GM10248 (cell line): ENCODE measurements at regions not wholly inside any gene's neighbourhood (a gene's known extent, or its start where the extent isn't known, plus 50 kb on each side); places are given as distances from the start of the nearest gene placed in this dataset.

ENCODE experiments used
- CTCF ChIA-PET: fragments of 300-600 bp; sonication (Branson Sonifier 250); formaldehyde crosslinking; extraction: SDS; loops from one replicate; lab custom pipeline; 2021; ENCODE audit warnings: antibody characterized with exemption; lab: Yijun Ruan, JAX
- POLR2A ChIA-PET: fragments of 350-650 bp; sonication (Branson Sonifier 250); formaldehyde crosslinking; extraction: SDS; loops from one replicate; lab custom pipeline; 2020; ENCODE audit warnings: antibody characterized with exemption; lab: Yijun Ruan, JAX
- DNase-seq: peaks from one replicate; pipeline ENCODE4 v3.0.0; 2012; ENCODE audit errors: extremely low spot score
- CTCF ChIP-seq: IDR thresholded peaks from 2 replicates; pipeline ENCODE4 v1.5.1; 2012; ENCODE audit warnings: mild to moderate bottlenecking, low read depth; ENCODE audit errors: extremely low read depth, missing control alignments, control extremely low read depth

GRCh38 chr10:121108051-121108450, 256.9 kb downstream of the WDR11 start:
- no peak for DNase-seq
- no peak for TF ChIP-seq CTCF
- CTCF ChIA-PET: no interaction called here
- POLR2A ChIA-PET: no interaction called here

GRCh38 chr10:121110369-121110768, 259.2 kb downstream of the WDR11 start:
- ChIA-PET CTCF (interaction anchor here (1.2 kb wide), 1 partner anchor 15 kb away, joined by 3 read pairs; no protein-coding TSS in a partner anchor), POLR2A (no interaction called here)
- TF ChIP-seq CTCF: no peak
- DNase-seq: no peak

- TF ChIP-seq CTCF: no peak
- CTCF ChIA-PET: no interaction called here
- no peak for DNase-seq
- POLR2A ChIA-PET: no interaction called here
Observed at GRCh38 chr10:121112136-121112535, 261.0 kb downstream of the WDR11 start.

- POLR2A ChIA-PET: no interaction called here
- CTCF ChIA-PET: no interaction called here
- DNase-seq: no peak
- no peak for TF ChIP-seq CTCF
Observed at GRCh38 chr10:121112579-121113384, 261.6 kb downstream of the WDR11 start.

- CTCF ChIA-PET: interaction anchor here (1.3 kb wide), 1 partner anchor 14 kb away, joined by 4 read pairs; no protein-coding TSS in a partner anchor
- no peak for DNase-seq
- TF ChIP-seq CTCF: no peak
- POLR2A ChIA-PET: no interaction called here
Observed at GRCh38 chr10:121113385-121113696, 262.2 kb downstream of the WDR11 start.

- TF ChIP-seq CTCF: no peak
- no peak for DNase-seq
- ChIA-PET CTCF (interaction anchor here (1.3 to 1.6 kb wide), 3 partner anchors 10 to 24 kb away, joined by 3 to 6 read pairs (median 4); no protein-coding TSS in a partner anchor), POLR2A (no interaction called here)
Observed at GRCh38 chr10:121113911-121114310, 262.7 kb downstream of the WDR11 start.
